ENCODE measurements at regions not wholly inside any gene's neighbourhood (a gene's known extent, or its start where the extent isn't known, plus 50 kb on each side); places are given as distances from the start of the nearest gene placed in this dataset.

- no peaks in the 10 kb centered on the region for H3K27me3 ChIP-seq
- no peaks in the 10 kb centered on the region for H3K4me1 ChIP-seq
- H3K36me3 ChIP-seq = no peaks in the 10 kb centered on the region
- no peak for TF ChIP-seq POLR2A (IDR thresholded peaks at IDR 0.05)
- TF ChIP-seq CTCF (IDR thresholded peaks at IDR 0.05) = no peak
- no peak for DNase-seq
- no peak overlapping the region for H3K4me3 ChIP-seq
- no peaks in the 10 kb centered on the region for H3K9me3 ChIP-seq
- intact Hi-C loops (cut with DNase I) = no loop called here
- 61 to 71% methylated on average over 2 of the region's 2 CpGs for WGBS, 2 donors
- H3K27ac ChIP-seq = no peak overlapping the region
Measured at GRCh38 chr4:73001885-73002284, 67.6 kb downstream of the COX18 start.

DNA sequence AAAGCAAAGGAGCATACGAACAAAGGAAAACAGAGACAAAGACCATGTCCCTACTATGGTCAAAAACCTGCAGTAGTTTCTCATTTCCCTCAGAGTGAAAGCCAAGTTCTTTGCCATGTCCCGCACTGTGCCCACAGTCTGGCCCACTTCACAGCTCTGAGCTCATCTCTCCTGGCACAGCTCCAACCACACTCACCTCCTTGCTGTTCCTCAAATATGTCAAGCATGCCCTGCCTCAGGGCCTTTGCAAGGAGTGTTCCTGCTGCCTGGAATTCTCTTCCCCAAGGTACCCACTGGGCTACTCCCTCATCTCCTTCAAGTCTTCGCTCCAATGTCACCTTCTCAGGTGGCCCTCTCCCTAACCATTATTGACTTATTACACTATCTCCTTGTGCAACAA is 72.1 kb downstream of the COX18 start:
- H3K4me1 ChIP-seq = no peaks in the 10 kb centered on the region
- intact Hi-C loops (cut with DNase I) = no loop called here
- no peak overlapping the region for H3K4me3 ChIP-seq
- no peaks in the 10 kb centered on the region for H3K9me3 ChIP-seq
- no peak for DNase-seq
- 67 to 80% methylated on average over 3 of the region's 3 CpGs for WGBS, 2 donors
- H3K36me3 ChIP-seq = no peaks in the 10 kb centered on the region
- TF ChIP-seq CTCF (IDR thresholded peaks at IDR 0.05) = no peak
- TF ChIP-seq POLR2A (IDR thresholded peaks at IDR 0.05) = no peak
- H3K27ac ChIP-seq = no peak overlapping the region
- no peaks in the 10 kb centered on the region for H3K27me3 ChIP-seq

GRCh38 chr4:72994670-72995069 is 74.8 kb downstream of the COX18 start:
- no peaks in the 10 kb centered on the region for H3K4me1 ChIP-seq
- no peak overlapping the region for H3K27ac ChIP-seq
- 78 to 84% methylated on average over 3 of the region's 3 CpGs for WGBS, 2 donors
- H3K27me3 ChIP-seq = no peaks in the 10 kb centered on the region
- H3K4me3 ChIP-seq = no peak overlapping the region
- no peaks in the 10 kb centered on the region for H3K36me3 ChIP-seq
- no peaks in the 10 kb centered on the region for H3K9me3 ChIP-seq
- DNase-seq = no peak
- intact Hi-C loops (cut with DNase I) = no loop called here
- TF ChIP-seq CTCF (IDR thresholded peaks at IDR 0.05) = no peak
- TF ChIP-seq POLR2A (IDR thresholded peaks at IDR 0.05) = no peak

DNA sequence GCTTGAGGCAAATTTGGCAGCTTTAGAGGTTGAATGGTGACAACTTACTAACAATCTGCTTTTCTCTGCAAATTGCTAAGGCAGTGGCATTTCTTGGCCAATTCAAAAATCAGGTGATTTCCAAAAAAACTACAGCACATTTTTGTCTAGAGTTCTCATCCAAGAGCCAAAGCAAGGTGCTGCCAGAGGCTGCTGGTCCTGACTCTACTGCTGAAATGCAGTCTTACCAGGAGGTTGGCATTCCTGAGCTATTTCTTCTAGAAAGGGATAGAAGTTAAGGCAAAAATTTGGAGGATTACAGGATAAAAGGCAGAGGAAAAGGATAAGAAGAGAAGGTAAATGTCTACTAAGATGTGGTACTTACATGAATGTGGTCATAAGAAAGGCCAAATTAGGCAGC is 75.6 kb downstream of the COX18 start:
- intact Hi-C loops (cut with DNase I) = no loop called here
- DNase-seq = no peak
- H3K9me3 ChIP-seq = no peaks in the 10 kb centered on the region
- TF ChIP-seq CTCF (IDR thresholded peaks at IDR 0.05) (no peak), POLR2A (IDR thresholded peaks at IDR 0.05) (no peak)
- no peaks in the 10 kb centered on the region for H3K36me3 ChIP-seq
- no peaks in the 10 kb centered on the region for H3K4me1 ChIP-seq
- H3K27ac ChIP-seq = no peak overlapping the region
- H3K4me3 ChIP-seq = no peak overlapping the region
- H3K27me3 ChIP-seq = no peaks in the 10 kb centered on the region

- TF ChIP-seq POLR2A (IDR thresholded peaks at IDR 0.05) = no peak
- no peak for TF ChIP-seq CTCF (IDR thresholded peaks at IDR 0.05)
- intact Hi-C loops (cut with DNase I) = no loop called here
- Histone ChIP-seq H3K9me3 (no peaks in the 10 kb centered on the region), H3K4me3 (no peak overlapping the region), H3K27ac (no peak overlapping the region), H3K4me1 (no peaks in the 10 kb centered on the region), H3K27me3 (no peaks in the 10 kb centered on the region), H3K36me3 (no peaks in the 10 kb centered on the region)
- no peak for DNase-seq
- 23 to 25% methylated on average over 2 of the region's 2 CpGs for WGBS, 2 donors
Measured at GRCh38 chr4:72991873-72992272, 77.6 kb downstream of the COX18 start.

Measured in esophagus squamous epithelium (tissue), 5 donors.